BE2C (cell line): ENCODE measurements at regions not wholly inside any gene's neighbourhood (a gene's known extent, or its start where the extent isn't known, plus 50 kb on each side); places are given as distances from the start of the nearest gene placed in this dataset.
"Not testable (repeated sequence)": the region's sequence is repeated elsewhere in the genome, so short reads cannot be mapped to it uniquely, and the experiment has no call there.

Source experiments
- DNase-seq: peaks from one replicate; pipeline ENCODE4 v3.0.0-alpha.2; 2020
- H3K27me3 ChIP-seq: fragments of 250-450 bp; sonication (Bioruptor Pico); 2 replicates; pipeline ENCODE4 v1.5.1; 2020; ENCODE audit warnings: mild to moderate bottlenecking
- H3K36me3 ChIP-seq: fragments of 250-450 bp; sonication (Bioruptor Pico); 2 replicates; pipeline ENCODE4 v1.5.1; 2020; ENCODE audit warnings: mild to moderate bottlenecking
- H3K4me1 ChIP-seq: fragments of 250-450 bp; sonication (Bioruptor Pico); 2 replicates; pipeline ENCODE4 v1.5.1; 2020
- H3K4me3 ChIP-seq: 2 replicates; pipeline ENCODE4 v1.5.1; 2011; ENCODE audit warnings: low read depth, low read length
- H3K9me3 ChIP-seq: fragments of 250-450 bp; sonication (Bioruptor Pico); 2 replicates; pipeline ENCODE4 v1.5.1; 2020
- TF ChIP-seq, protein P1 (sequence below): IDR thresholded peaks from 2 replicates; pipeline ENCODE4 v1.5.1; 2012; ENCODE audit warnings: mild to moderate bottlenecking, low read depth, low read length

GRCh38 chr3:124360563-124360962, 368.6 kb upstream of the ROPN1 start:
- TF ChIP-seq, protein P1, sequence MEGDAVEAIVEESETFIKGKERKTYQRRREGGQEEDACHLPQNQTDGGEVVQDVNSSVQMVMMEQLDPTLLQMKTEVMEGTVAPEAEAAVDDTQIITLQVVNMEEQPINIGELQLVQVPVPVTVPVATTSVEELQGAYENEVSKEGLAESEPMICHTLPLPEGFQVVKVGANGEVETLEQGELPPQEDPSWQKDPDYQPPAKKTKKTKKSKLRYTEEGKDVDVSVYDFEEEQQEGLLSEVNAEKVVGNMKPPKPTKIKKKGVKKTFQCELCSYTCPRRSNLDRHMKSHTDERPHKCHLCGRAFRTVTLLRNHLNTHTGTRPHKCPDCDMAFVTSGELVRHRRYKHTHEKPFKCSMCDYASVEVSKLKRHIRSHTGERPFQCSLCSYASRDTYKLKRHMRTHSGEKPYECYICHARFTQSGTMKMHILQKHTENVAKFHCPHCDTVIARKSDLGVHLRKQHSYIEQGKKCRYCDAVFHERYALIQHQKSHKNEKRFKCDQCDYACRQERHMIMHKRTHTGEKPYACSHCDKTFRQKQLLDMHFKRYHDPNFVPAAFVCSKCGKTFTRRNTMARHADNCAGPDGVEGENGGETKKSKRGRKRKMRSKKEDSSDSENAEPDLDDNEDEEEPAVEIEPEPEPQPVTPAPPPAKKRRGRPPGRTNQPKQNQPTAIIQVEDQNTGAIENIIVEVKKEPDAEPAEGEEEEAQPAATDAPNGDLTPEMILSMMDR = no peak
- H3K4me3 ChIP-seq = no peak overlapping the region
- H3K27me3 ChIP-seq = no peaks in the 10 kb centered on the region
- peaks cover 16% of the 10 kb centered on the region for H3K4me1 ChIP-seq
- H3K36me3 ChIP-seq = peaks cover 2% of the 10 kb centered on the region; the same call in 1 of the 2 replicates
- H3K9me3 ChIP-seq = no peaks in the 10 kb centered on the region
- no peak for DNase-seq

DNA sequence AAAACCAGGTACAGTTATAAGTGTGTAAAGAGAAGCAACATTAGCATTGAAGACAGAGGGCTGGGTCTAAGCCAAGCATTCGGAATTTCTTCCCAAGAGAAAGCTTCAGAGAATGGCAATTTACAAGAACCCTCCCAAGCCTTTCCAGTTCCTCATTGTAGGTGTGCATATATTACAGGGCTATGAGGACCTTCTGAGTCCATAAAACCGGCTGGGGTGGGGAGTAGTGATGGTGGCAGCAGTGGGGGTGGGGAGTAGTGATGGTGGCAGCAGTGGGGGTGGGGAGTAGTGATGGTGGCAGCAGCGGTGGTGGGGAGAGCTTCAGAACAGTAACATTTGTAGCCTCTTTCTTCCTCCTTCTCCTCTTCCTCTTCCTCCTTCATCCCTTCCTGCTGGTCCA, 368.7 kb upstream of the UMPS start:
- Histone ChIP-seq H3K4me3 (no peak overlapping the region), H3K36me3 (peaks cover 2% of the 10 kb centered on the region; the same call in 1 of the 2 replicates), H3K4me1 (peaks cover 20% of the 10 kb centered on the region), H3K9me3 (no peaks in the 10 kb centered on the region), H3K27me3 (no peaks in the 10 kb centered on the region)
- TF ChIP-seq, protein P1 = no peak
- no peak for DNase-seq

DNA sequence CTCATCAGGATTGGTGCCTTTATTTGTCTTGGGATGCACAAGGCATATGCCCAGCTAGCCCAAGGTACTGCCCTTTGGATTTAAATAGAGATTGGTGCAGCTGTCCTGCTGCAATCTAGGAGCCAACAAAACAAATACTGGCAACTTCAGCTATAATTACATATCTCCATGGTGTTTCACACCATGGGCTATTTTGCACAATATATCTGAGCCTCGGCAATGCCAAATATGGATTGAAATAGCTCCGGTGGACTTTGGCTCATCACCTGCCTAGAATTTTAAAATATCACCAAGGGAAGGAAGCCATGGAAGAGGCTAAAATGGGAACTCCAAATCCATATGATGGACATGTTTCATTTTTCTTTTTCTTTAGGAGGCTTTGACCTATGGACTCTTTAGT, 367.8 kb upstream of the UMPS start:
- Histone ChIP-seq H3K4me3 (no peak overlapping the region), H3K36me3 (peaks cover 2% of the 10 kb centered on the region; the same call in 1 of the 2 replicates), H3K4me1 (peaks cover 20% of the 10 kb centered on the region), H3K9me3 (no peaks in the 10 kb centered on the region), H3K27me3 (no peaks in the 10 kb centered on the region)
- no peak for DNase-seq
- TF ChIP-seq, protein P1 = no peak

GRCh38 chr3:124363476-124363875, 366.8 kb upstream of the UMPS start:
- TF ChIP-seq, protein P1 = no peak
- Histone ChIP-seq H3K27me3 (no peaks in the 10 kb centered on the region), H3K36me3 (peaks cover 2% of the 10 kb centered on the region; the same call in 1 of the 2 replicates), H3K9me3 (no peaks in the 10 kb centered on the region), H3K4me1 (peaks cover 20% of the 10 kb centered on the region), H3K4me3 (no peak overlapping the region)
- DNase-seq = no peak

- TF ChIP-seq, protein P1 = no peak
- Histone ChIP-seq H3K4me3 (no peak overlapping the region), H3K36me3 (no peaks in the 10 kb centered on the region), H3K4me1 (peaks cover 18% of the 10 kb centered on the region), H3K27me3 (no peaks in the 10 kb centered on the region), H3K9me3 (no peaks in the 10 kb centered on the region)
- DNase-seq = peak; percentile 20
These were observed 365.8 kb upstream of the UMPS start for GRCh38 chr3:124364317-124365020.

DNA sequence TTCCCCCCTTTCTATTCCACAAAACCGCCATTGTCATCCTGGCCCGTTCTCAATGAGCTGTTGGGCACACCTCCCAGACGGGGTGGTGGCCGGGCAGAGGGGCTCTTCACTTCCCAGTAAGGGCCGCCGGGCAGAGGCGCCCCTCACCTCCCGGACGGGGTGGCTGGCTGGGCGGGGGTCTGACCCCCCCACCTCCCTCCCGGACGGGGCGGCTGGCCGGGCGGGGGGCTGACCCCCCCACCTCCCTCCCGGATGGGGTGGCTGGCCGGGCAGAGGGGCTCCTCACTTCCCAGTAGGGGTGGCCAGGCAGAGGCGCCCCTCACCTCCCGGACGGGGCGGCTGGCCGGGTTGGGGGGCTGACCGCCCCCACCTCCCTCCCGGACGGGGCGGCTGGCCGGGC, 363.6 kb upstream of the UMPS start:
- not testable (repeated sequence) for H3K27me3 ChIP-seq, H3K9me3 ChIP-seq, DNase-seq, H3K36me3 ChIP-seq, H3K4me3 ChIP-seq
- H3K4me1 ChIP-seq = peaks cover 11% of the 10 kb centered on the region; the same call in 1 of the 2 replicates
